RWPE2 (cell line): ENCODE measurements at regions not wholly inside any gene's neighbourhood (a gene's known extent, or its start where the extent isn't known, plus 50 kb on each side); places are given as distances from the start of the nearest gene placed in this dataset.

Source experiments
- ATAC-seq: fragments of 200-7000 bp; cut with Tn5 transposase; 3 replicates; pipeline ENCODE4 v1.9.1; 2021; ENCODE audit warnings: low read depth
- DNase-seq: peaks from one replicate; pipeline ENCODE4 v3.0.0-alpha.2; 2020; ENCODE audit warnings: low spot score
- H3K27ac ChIP-seq: fragments of 450-650 bp; 2 replicates; pipeline ENCODE4 v1.5.1; 2017; ENCODE audit warnings: mild to moderate bottlenecking; ENCODE audit not compliant: poor library complexity, severe bottlenecking
- H3K27me3 ChIP-seq: fragments of 250-450 bp; sonication (Bioruptor Pico); 2 replicates; pipeline ENCODE4 v1.5.1; 2021; ENCODE audit warnings: mild to moderate bottlenecking, moderate library complexity; ENCODE audit not compliant: insufficient read depth, poor library complexity, severe bottlenecking
- H3K36me3 ChIP-seq: fragments of 250-450 bp; sonication (Bioruptor Pico); 2 replicates; pipeline ENCODE4 v1.5.1; 2020; ENCODE audit warnings: low read depth, mild to moderate bottlenecking, moderate library complexity
- H3K4me1 ChIP-seq: fragments of 250-450 bp; sonication (Bioruptor Pico); 2 replicates; pipeline ENCODE4 v1.5.1; 2021; ENCODE audit warnings: mild to moderate bottlenecking, moderate library complexity; ENCODE audit not compliant: insufficient read depth, poor library complexity, severe bottlenecking
- H3K4me3 ChIP-seq: fragments of 250-450 bp; sonication (Bioruptor Pico); 2 replicates; pipeline ENCODE4 v1.5.1; 2021; ENCODE audit warnings: mild to moderate bottlenecking, moderate library complexity; ENCODE audit not compliant: severe bottlenecking
- H3K9me3 ChIP-seq: fragments of 250-450 bp; sonication (Bioruptor Pico); 2 replicates; pipeline ENCODE4 v1.5.1; 2021; ENCODE audit warnings: mild to moderate bottlenecking, moderate library complexity; ENCODE audit not compliant: severe bottlenecking
- CTCF ChIP-seq: fragments of 450-650 bp; IDR thresholded peaks from one replicate; pipeline ENCODE4 v1.5.1; 2017; ENCODE audit warnings: mild to moderate bottlenecking, moderate library complexity; ENCODE audit not compliant: poor library complexity, severe bottlenecking

DNA sequence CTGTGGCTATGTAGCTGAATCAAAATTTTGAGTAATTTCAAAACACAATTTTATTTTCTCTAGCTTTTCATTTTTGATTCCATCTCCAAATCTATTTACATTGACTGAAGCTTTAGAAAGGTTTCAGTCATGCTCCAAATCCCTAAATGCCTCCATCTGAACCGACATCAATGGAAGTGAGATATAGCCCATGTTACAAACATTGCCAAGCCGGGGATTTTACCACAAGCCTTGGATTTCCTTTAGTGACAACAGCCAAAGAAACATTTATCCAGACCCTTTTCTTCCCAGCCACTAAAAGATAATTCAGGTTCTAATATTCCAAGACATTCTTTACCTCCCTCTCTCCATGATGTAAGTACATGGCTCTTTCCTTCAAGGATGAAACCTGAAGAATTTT is 1087.7 kb upstream of the SEMA6A start:
- DNase-seq (no peak), ATAC-seq (no peak)
- Histone ChIP-seq H3K4me1 (no peaks in the 10 kb centered on the region), H3K27ac (no peak overlapping the region), H3K9me3 (no peaks in the 10 kb centered on the region), H3K36me3 (no peaks in the 10 kb centered on the region), H3K27me3 (no peaks in the 10 kb centered on the region), H3K4me3 (no peak overlapping the region)
- no peak for TF ChIP-seq CTCF

DNA sequence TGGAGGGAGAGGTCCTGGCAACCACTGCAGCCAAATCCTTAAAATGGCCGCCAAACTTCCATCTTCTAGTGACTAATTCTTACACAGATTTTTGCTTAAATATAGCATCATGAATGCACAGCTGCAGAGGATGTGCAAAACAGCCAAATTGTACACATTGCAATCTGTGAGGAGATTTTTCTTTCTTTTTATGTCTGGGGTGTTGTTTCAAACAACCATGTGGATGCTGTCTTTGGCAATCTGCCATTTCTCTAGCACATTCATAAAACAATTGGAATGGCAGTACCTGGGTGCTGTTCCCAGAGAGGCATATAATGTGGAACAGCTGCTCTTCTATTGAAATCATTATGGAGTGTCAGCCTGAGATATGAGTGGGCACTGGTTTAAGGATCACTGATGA is 1082.9 kb upstream of the SEMA6A start:
- no peaks in the 10 kb centered on the region for H3K36me3 ChIP-seq
- H3K4me1 ChIP-seq: no peaks in the 10 kb centered on the region
- H3K4me3 ChIP-seq: no peak overlapping the region
- H3K27me3 ChIP-seq: no peaks in the 10 kb centered on the region
- no peak for TF ChIP-seq CTCF
- DNase-seq (no peak), ATAC-seq (no peak)
- no peak overlapping the region for H3K27ac ChIP-seq
- H3K9me3 ChIP-seq: no peaks in the 10 kb centered on the region

- DNase-seq (no peak), ATAC-seq (no peak)
- Histone ChIP-seq H3K27me3 (no peaks in the 10 kb centered on the region), H3K9me3 (no peaks in the 10 kb centered on the region), H3K4me3 (no peak overlapping the region), H3K4me1 (no peaks in the 10 kb centered on the region), H3K27ac (no peak overlapping the region), H3K36me3 (no peaks in the 10 kb centered on the region)
- no peak for TF ChIP-seq CTCF
These were observed 1078.3 kb upstream of the SEMA6A start for GRCh38 chr5:117652958-117653280.

GRCh38 chr5:117652036-117652957 is 1077.7 kb upstream of the SEMA6A start:
- H3K27ac ChIP-seq: no peak overlapping the region
- DNase-seq (no peak), ATAC-seq (no peak)
- TF ChIP-seq CTCF: no peak
- no peaks in the 10 kb centered on the region for H3K4me1 ChIP-seq
- H3K4me3 ChIP-seq: no peak overlapping the region
- H3K36me3 ChIP-seq: no peaks in the 10 kb centered on the region
- no peaks in the 10 kb centered on the region for H3K27me3 ChIP-seq
- no peaks in the 10 kb centered on the region for H3K9me3 ChIP-seq

DNA sequence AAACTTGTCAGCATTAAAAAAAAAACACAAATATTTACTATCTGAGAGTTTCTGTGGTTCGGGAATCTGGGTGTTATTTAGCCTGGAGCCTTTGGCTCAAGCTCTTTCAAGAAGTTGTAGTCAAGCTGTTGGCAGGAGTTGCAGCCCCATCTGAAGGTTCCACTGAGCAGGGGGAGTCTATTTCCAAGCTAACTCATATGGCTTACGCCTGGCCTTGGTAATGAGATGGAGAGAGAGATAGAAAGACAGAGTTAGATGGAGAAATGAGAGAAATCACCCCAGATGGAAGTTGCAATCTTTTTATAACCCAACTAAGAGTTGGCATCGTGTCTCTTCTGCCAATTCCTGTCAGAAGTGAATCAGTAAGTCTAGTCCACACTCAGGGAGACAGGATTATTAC is 1075.2 kb upstream of the SEMA6A start:
- Histone ChIP-seq H3K4me3 (no peak overlapping the region), H3K4me1 (no peaks in the 10 kb centered on the region), H3K36me3 (no peaks in the 10 kb centered on the region), H3K9me3 (no peaks in the 10 kb centered on the region), H3K27ac (no peak overlapping the region), H3K27me3 (peaks cover 8% of the 10 kb centered on the region)
- DNase-seq (no peak), ATAC-seq (no peak)
- no peak for TF ChIP-seq CTCF
